ENCODE measurements at regions not wholly inside any gene's neighbourhood (a gene's known extent, or its start where the extent isn't known, plus 50 kb on each side); places are given as distances from the start of the nearest gene placed in this dataset.
A peak's percentile ranks its signal among the peaks of the same experiment; 100 is the strongest.

DNA sequence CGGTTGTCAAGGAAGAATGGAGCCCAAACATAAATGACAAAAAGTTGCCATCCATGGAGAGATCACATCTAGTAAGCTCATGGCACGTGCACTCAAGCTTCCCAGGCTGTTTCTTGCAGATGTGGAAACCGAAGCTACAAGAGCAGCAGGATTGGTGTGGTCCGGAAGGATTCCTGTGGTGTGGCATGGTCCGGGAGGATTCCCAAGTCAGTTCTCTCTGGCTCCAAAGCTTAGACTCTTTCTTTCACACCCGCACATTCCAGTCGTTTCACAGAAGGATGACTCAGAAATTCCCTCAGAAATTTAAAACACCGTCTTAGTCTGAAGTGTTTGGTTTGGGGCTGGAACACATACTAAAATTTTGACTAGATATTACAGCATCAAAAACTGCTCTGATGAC lies 78.0 kb upstream of the DRD2 start:
- FAIRE-seq, result no peak

DNA sequence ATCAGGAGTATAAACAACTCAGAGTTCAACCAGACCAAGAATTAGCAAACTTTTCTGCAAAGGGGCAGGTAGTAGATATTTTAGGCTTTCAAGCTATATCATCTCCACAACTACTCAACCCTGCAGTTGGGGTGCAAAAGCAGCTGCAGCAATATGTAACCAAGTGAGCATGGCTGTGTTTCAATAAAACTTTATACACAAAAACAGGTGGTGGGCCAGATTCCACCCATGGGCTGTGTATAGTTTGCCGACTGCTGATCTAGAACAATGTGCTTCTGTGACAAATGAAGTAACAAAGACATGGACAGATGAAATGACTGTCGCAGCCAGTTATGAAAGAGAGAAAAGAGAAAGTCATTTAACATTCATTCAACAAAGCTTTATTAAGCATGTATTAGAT lies 77.1 kb upstream of the DRD2 start:
- no peak for FAIRE-seq

DNA sequence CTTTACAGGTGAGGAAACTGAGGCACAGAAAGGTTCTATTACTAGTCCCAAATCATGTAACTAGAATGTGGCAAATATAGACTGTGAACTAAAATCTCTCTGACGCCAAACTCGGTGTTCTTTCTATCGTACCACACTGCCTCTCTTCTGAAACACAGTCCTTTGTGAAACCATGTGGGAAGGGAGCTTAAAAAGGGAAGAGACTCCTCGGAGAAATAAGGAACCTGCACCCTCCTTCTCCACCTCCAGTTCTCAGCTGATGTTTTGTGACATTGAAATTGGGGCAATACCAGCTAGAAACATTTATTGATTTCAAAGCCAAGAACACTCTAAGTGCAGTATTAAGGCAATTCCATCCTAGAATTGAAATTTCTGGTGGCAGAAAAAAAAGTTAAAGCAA lies 76.4 kb upstream of the DRD2 start:
- FAIRE-seq, result no peak

DNA sequence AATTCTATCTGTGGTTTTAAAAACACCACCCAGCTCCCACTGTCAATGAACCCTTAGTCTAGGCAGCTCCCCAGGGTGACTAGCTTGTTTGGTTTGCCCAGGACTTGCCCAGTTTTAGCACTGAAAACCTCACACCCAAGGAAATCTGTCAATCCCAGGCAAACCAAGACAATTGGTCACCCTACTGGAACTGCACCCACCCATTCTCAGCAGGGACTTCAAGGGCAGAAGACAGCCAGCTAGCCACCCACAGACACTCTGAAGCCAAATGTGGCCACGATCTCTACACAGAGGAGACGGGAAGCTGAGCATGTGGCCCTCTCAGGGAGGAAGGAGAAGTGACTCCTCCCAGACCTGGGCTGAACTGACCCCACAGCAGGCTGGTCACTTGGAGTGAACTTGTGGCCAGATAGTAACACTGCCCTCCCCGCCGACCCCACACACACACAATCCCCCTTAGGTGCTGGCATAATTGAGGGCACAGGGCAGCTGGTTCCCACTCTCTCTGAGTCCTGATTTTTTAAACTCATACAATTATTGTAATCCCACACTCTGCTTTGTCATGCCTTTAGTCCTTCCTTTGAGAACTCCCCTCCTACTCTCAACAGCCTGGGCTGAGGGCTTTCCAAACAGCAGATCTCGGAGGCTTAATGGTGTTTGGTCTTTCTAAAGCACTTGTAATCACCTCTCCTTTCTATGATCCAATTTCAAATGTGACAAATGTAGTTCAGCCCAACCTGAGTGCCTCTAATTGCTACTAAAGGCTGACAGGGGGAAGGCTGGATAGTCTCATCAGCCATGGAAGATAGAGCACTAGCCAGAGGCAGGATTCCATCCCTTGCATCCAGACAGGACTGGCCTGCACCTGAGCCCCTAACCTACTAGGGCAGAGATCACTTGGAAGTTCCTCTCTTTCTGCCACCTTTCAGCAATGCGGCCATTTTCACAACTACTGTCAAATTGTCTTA lies 74.7 kb upstream of the DRD2 start:
- no peak for FAIRE-seq

DNA sequence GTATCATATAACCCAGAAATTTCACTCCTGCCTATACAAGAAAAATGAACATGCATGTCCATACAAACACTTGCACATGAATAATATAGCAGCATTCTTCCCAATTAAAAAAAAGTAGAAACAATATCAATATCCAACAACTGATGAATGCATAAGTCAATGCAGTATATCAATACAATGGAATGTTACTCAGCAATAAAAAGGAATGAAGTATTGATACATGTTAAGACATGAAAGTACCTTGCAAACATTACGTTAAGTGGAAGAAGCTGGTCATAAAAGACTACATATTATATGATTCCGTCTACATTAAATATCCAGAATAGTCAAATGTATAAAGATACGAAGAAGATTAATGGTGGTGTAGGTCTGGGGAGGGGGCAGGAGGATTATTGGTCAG lies 73.9 kb upstream of the DRD2 start:
- no peak for FAIRE-seq

DNA sequence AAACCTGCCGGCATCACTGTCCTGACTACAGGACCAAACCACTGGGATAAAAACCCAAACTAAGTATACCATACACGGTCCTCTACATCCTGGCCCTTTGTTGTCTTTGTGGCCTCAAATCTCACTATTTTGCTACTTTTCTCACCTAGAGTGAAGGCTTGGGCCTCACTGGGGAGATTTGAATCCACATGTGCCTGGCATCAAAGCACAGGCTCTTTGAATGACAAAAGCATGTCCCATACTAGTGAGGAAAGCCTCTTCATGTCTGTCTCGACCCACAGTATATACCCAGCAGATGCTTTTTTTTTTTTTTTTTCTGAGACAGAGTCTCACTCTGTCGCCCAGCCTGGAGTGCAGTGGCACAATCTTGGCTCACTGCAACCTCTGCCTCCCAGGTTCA lies 72.5 kb upstream of the DRD2 start:
- no peak for FAIRE-seq

DNA sequence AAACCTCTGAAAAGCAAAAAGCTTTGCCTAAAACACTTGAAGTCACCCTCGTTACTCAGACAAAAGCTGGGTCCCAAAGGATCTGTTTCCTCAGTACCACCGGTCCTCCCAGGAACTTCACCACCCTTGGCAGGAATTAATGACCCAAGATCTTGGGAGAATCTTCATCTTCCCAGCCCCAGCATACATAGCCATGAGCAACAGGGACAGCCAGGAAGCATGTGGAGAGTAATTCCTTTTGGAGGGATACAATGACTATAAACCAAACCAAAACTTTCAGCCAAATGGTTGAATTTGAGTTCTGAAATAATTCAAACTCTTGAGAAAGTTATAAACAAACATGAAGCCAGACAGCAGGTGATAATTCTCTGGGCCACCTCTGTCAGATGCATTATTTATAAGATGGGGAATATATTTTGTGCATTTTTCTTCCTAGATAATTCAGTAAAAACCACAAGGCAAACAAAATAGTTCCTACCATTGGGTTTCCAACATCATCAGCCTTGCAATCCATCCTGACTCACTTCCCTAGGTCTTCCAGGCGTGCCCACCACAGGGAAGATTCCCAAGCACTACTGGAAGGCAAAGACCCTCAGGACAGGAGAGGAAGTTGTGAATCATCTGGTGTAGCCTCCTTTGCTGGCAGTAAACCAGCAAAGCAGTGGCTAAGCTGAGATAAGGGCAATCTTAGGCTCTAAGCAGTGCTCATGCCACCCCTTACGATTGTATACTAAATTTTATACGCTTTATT lies 71.7 kb upstream of the DRD2 start:
- no peak for FAIRE-seq

DNA sequence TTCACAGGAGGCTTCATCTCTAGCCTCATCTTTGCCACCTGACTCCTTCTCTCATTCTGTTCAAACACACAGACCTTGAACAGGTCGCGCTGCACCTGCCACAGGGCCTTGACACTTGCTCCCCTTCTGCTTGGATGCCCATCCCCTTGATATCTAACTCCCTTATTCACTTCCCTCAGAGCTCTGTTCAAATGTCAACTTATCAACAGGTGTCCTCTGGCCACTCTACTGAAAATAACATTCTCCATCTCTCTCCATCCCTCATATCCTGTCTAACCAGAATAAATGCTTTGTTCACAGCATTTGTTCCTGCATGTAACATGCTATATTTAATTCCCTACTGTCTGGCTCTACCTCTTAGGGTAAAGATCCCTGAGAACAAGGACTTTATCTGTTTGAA lies 67.2 kb upstream of the DRD2 start:
- FAIRE-seq, result no peak

DNA sequence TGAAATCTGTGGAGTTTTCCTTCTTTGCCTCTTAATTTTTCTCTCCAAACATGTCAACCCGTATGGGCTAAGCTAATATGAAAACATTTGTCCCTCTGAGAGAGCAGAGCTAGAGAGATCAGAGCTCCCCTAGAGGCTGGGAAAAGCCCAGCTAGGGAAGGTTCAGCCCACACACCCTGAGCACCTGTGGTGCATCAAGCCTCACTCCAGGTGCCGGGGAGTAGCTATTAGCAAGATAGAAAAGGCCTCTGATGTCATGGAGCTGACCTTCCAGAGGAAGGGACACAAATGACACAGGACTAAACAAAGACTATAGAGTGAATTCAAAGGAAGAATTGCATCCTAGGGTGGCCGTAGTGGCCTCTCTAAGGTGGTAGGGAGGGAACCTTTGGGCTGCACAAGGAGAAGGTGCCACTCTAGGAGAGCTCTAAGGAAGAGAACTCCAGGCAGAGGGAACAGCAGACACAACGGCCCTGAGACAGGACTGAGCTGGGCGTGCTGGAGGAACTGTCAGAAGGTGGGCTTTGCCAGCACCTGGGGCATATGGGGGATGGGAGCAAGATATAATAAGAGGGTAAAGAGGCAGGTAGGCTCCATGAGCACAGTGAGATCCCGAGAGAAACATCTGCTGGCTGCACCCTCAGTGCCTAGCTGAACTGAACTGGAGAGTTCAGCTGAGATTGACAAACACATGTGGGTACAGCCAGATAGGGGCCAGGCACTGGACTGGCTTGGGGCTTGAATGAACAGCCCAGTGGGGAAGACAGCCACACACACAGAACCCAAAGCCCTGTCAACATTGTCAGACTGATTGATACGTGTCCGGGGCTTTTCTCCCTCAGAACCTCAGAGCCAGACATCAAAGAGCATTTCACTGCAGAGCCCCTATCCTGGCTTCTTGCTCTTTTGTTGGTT lies 65.5 kb upstream of the DRD2 start:
- FAIRE-seq, result no peak

DNA sequence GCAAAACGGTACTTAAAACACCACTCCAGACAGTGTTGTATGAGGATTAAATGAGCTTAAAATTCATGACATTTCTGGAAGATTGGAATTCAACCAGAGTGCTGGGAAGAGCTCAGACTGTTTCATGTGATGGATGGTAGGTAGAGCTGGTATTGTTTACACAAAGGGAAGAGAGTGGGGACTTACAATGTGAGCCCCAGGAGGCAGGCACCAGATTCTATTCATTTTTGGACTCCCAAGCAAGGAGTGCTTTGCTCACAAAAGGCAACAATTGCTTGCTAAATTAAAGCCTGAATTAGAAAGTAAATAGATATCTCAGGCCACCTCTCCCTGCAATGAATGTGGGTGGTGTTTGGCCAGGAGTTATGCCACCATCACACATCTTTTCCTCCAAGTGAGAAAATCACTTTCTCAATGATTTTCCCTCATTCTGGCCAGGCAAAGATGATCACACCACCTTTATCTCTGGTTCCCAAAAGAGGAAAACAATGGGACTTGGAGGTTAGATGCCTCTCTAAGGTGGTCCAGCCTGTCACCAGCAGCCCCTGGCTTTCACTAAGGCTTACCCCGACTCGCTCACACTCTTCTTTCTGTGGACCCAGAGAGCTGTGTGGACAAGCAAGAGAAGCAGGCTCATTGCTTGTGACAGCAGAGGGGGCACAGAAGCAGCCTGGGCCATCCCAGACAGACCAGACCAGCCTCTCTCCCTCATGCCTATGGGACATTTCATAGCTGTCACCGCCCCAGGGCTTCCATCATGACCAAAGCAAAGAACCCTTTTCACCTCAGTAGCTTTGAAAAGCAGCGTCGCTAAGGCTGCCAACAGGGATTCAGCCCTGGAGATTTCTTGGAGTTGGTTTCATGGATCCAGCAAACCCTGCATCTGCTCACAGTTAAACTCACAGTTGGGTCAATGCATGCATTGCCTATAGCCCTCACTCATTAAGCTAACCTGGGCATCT lies 63.5 kb upstream of the DRD2 start:
- FAIRE-seq, result no peak

DNA sequence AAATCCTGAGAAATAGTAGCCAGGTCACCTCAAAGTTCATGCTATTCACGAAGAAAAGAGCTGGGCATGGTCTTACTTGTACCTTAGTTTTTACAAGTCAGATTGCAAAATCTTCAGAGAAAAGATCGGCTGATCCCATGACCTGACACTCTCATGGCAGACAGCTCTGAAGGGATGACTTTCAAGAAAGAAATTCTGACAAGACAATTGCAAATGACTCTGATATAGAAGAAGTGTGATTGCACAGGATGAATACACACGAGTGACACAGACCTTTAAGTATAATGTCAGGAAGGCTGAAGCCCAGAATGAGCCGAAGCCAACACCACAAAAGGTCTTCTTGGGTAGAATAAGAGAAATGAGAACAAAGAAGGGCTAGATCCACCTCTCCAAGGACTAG lies 59.4 kb upstream of the DRD2 start:
- FAIRE-seq, result no peak

DNA sequence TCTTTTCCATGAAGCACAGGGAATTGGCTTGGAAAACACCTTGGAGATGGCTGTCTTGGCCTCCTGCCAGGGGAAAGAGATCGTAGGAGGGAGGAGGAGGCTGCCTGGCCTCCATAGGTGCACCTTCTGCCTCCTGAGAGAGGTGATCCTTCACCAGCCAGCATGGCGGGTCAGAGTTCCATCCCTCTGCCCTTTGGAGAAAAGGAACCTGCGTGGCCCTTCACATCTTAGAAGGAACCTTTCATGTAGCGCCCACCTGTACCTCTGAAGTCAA lies 58.2 kb upstream of the DRD2 start:
- no peak for FAIRE-seq

DNA sequence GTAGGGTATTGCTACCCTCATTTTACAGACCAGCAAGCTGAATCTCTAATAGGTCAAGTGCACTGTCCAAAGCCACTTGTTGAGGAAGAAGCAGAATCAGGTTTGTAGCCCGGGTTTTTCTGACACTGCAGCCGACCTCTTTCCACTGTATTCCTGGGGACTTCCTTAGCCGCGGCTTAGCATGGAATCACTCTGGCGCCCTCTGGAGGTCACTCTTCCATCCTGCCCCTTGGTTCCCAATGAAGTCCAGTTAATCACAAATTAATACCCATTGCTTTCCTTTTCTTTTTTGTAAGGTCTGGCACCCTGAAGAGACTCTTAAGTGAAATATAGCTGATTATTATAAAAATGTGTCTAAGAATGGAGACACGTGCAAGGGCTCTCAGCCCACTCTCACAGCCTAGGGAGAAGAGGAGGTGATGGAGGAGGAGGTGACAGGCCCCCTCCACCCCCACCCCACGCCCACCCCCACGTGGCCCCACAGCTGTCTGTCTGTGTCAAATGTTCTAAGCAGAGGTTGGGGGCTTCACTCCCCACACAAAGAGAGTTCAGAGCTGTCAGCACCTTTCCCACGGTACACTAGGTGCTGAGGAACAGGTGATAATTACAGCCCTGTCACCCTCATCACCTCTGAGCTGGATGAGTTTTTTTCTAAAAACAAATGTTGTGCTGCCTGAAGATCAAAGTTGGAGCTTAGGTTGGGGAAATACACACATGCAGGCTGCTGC lies 57.7 kb upstream of the DRD2 start:
- peak; percentile 51 for FAIRE-seq

DNA sequence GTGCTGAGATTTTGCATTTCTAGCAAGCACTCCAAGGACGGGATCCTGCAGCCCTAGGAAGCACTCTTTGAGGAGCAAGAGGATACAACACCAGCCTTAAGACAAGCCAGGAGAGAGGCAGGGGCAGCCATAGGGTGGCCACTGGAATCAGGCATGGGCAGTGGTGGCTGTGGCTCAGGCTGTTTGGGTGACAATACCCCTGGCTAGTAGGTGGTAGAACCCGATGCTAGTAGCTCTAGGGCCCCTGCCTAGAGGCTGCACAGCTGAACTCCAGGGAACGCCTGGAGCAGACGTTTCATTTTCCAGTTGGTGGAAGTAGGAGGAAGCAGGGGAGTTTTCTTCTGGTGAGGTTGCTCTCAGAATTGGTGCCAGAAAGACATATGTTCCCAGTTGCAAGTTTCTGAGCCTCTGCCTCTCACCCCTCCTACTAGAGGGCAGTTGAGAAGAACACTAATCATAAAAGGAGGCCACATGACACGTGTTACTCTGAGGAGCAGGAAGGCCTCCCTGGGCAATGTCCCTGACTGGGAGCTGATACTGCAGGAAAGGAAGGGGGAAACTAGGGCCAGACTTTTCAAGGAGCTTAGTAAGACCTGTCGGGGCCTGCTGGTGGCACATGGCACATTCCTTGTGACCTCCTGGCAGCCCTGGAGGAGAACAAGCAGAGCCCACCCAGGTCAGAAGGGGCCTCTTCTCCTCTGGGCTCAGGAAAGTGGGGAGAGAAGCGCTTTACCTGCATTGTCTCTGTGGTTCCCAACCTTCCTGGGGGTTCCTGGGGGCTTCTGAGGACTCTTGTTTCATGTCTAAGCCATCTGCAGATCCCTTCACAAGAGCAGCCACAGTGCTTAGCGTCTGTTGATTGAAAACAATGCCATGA lies 56.6 kb upstream of the DRD2 start:
- no peak for FAIRE-seq

DNA sequence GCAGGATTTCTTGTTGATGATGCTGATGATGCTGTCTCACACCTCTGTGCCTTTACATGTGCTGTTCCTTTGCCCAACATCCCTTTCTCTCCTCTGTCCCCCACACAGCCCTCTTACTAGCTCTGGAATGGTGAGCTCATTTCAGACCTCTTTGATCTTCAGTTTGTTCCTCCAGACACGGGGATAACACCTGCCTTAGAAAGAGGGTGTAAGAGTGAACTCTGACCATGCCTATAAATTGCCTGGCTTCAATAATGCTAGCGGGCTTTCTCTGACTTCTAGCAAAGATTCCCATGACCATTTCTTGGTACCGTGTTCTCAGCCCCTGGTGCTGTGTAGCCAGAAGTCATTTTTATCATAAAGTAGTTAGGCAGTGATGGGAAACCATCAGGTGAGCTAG lies 55.9 kb upstream of the DRD2 start:
- no peak for FAIRE-seq

DNA sequence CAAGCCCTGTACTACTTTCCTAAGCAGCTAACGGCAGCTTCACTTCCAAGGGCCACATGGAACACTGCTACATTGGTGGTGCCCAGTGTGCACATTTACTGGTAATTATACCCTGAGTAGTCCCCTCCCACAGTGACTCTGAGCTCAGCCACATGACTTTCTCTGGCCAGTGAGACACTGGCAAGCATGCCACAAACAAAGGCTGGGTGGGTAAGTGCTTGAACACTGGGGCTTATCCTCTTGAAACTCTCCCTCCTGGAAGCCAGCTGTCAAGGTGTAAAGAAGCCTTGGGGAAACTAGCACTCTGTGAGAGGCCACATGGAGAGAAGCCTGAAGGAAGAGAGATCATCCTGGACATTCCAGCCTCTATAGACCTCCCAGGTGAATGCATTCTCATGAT lies 54.4 kb upstream of the DRD2 start:
- FAIRE-seq, result no peak

DNA sequence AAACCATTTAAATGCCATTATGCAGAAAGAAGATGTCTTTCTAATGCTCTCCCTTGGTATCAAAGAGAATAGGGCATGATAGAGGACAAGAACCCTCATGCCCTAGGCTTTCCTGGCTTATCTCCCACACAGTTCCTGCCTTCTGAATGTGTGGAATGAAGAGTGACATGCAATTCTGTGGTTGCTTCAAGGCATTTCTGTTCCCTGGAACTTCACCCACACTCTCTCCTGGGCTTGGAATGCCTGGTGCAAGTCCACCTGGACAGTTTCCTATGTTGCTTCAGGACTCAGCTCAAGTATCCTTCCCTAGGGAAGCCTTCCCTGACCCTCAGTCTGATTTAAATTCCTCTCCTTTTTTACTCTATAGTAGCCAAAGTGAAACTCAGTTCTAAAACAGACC lies 53.8 kb upstream of the DRD2 start:
- FAIRE-seq, result no peak

DNA sequence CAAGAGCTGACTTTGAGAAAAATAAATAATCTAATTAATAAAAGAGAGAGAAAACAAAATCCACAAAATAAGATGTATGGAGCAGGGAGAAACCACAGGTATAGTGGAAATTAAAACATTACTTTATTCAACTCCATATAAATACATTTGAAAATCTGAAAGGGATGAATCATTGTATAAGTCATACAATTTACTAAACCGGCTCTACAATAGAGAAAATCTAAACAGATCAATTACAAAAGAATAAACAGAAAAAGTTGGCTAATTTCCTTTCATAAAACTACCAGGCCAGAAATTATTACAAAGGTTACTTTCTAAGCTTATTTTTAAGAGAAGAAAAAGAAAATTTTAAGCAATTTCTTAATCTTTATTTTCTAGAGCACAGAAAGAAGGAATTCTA lies 51.3 kb upstream of the DRD2 start:
- FAIRE-seq, result no peak
